Ishikawa (cell line): ENCODE measurements at regions not wholly inside any gene's neighbourhood (a gene's known extent, or its start where the extent isn't known, plus 50 kb on each side); places are given as distances from the start of the nearest gene placed in this dataset.

Experiments
- CEBPB ChIP-seq: IDR thresholded peaks from 2 replicates; pipeline ENCODE4 v1.6.1; 2012
- CREB1 ChIP-seq: IDR thresholded peaks from 2 replicates; pipeline ENCODE4 v1.6.1; 2012; ENCODE audit warnings: low read depth
- EGR1 ChIP-seq: IDR thresholded peaks from 2 replicates; pipeline ENCODE4 v1.6.1; 2012
- EP300 ChIP-seq: IDR thresholded peaks from 2 replicates; pipeline ENCODE4 v1.6.1; 2012; ENCODE audit warnings: borderline replicate concordance
- FOXM1 ChIP-seq: IDR thresholded peaks from 2 replicates; pipeline ENCODE4 v1.6.1; 2012; ENCODE audit warnings: low read depth, borderline replicate concordance
- NFIC ChIP-seq: IDR thresholded peaks from 2 replicates; pipeline ENCODE4 v1.6.1; 2012
- RAD21 ChIP-seq: IDR thresholded peaks from 2 replicates; pipeline ENCODE4 v1.6.1; 2012; ENCODE audit warnings: low read depth
- REST ChIP-seq: IDR thresholded peaks from 2 replicates; pipeline ENCODE4 v1.6.1; 2012; ENCODE audit warnings: low read depth, mild to moderate bottlenecking
- TAF1 ChIP-seq: IDR thresholded peaks from 2 replicates; pipeline ENCODE4 v1.6.1; 2012; ENCODE audit warnings: low read depth, mild to moderate bottlenecking
- TCF12 ChIP-seq: IDR thresholded peaks from 2 replicates; pipeline ENCODE4 v1.6.1; 2012; ENCODE audit warnings: low read depth
- TEAD4 ChIP-seq: IDR thresholded peaks from 2 replicates; pipeline ENCODE4 v1.6.1; 2012
- USF1 ChIP-seq: IDR thresholded peaks from 2 replicates; pipeline ENCODE4 v1.6.1; 2012
- YY1 ChIP-seq: IDR thresholded peaks from 2 replicates; pipeline ENCODE4 v1.6.1; 2012; ENCODE audit warnings: low read depth
- ZBTB7A ChIP-seq: IDR thresholded peaks from 2 replicates; pipeline ENCODE4 v1.6.1; 2012; ENCODE audit warnings: low read depth
- TF ChIP-seq, protein P1 (sequence below): IDR thresholded peaks from 2 replicates; pipeline ENCODE4 v1.6.1; 2012

GRCh38 chr18:30696201-30696600 is 346.3 kb downstream of the DSC3 start:
- TF ChIP-seq CEBPB (no peak), TEAD4 (no peak), CREB1 (no peak), ZBTB7A (no peak), NFIC (no peak), EGR1 (no peak), RAD21 (no peak), FOXM1 (no peak), YY1 (no peak), USF1 (no peak), REST (no peak), TCF12 (no peak), EP300 (no peak), TAF1 (no peak)
- TF ChIP-seq, protein P1, sequence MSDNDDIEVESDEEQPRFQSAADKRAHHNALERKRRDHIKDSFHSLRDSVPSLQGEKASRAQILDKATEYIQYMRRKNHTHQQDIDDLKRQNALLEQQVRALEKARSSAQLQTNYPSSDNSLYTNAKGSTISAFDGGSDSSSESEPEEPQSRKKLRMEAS = no peak

- TF ChIP-seq EGR1 = no peak
- TF ChIP-seq FOXM1 = no peak
- no peak for TF ChIP-seq TEAD4
- no peak for TF ChIP-seq NFIC
- no peak for TF ChIP-seq CEBPB
- TF ChIP-seq YY1 = no peak
- no peak for TF ChIP-seq TCF12
- no peak for TF ChIP-seq USF1
- TF ChIP-seq REST = no peak
These were observed 347.8 kb downstream of the DSC3 start for GRCh38 chr18:30694773-30695172.

DNA sequence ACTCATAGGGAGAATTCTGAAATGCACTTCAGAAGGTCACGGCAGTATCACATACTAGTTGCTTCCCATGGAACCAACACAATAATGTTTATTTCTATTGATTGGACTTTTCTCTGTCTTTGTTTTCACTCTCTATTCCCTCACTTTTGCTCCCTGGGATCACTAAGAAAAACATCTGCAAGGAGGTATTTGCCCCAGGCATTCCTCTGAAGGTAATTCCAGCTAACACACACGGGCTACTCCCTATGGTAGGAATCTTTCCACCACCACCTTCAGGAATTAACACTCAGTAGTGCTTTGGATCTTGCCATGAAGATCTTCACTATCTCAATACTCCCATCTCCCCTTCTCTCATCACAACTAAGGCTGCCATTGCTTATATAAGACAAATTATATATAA is 353.3 kb downstream of the DSC3 start:
- TF ChIP-seq EP300 (no peak), RAD21 (no peak), YY1 (no peak), TCF12 (no peak), FOXM1 (no peak), TAF1 (no peak), TEAD4 (no peak), ZBTB7A (no peak), REST (no peak), EGR1 (no peak)
- TF ChIP-seq, protein P1 = no peak

GRCh38 chr18:30687501-30687900 is 355.0 kb downstream of the DSC3 start:
- TF ChIP-seq TAF1 = no peak
- TF ChIP-seq CREB1 = no peak
- TF ChIP-seq, protein P1 = no peak
- TF ChIP-seq CEBPB = no peak
- no peak for TF ChIP-seq YY1
- TF ChIP-seq RAD21 = no peak
- no peak for TF ChIP-seq TEAD4
- no peak for TF ChIP-seq USF1
- TF ChIP-seq TCF12 = no peak
- no peak for TF ChIP-seq EP300
- TF ChIP-seq REST = no peak
- TF ChIP-seq FOXM1 = no peak
- no peak for TF ChIP-seq EGR1
